Hepatocyte (in vitro differentiated cells): ENCODE measurements at regions not wholly inside any gene's neighbourhood (a gene's known extent, or its start where the extent isn't known, plus 50 kb on each side); places are given as distances from the start of the nearest gene placed in this dataset.

ENCODE experiments used
- CTCF ChIP-seq: fragments of 200-600 bp; sonication (generic); IDR thresholded peaks from 2 replicates; pipeline ENCODE4 v1.5.1; 2016; ENCODE audit warnings: antibody characterized with exemption, mild to moderate bottlenecking; ENCODE audit not compliant: poor library complexity
- EZH2 ChIP-seq: fragments of 200-600 bp; sonication (generic); IDR thresholded peaks from 2 replicates; pipeline ENCODE4 v1.6.1; 2016; ENCODE audit warnings: antibody characterized with exemption, mild to moderate bottlenecking, borderline replicate concordance
- EZH2phosphoT487 ChIP-seq: fragments of 200-600 bp; sonication (generic); IDR thresholded peaks from one replicate; pipeline ENCODE4 v1.6.1; 2018; ENCODE audit warnings: antibody characterized with exemption, mild to moderate bottlenecking, low read depth, moderate library complexity; ENCODE audit not compliant: unreplicated experiment, severe bottlenecking

- no peak for TF ChIP-seq CTCF
- no peak for TF ChIP-seq EZH2
- no peak for TF ChIP-seq EZH2phosphoT487
Observed at GRCh38 chr7:52287698-52288097, 747.7 kb upstream of the POM121L12 start.
